NCI-H146 treated with DMSO at 0.1 percent for 48 hours (cell line): ENCODE measurements at regions not wholly inside any gene's neighbourhood (a gene's known extent, or its start where the extent isn't known, plus 50 kb on each side); places are given as distances from the start of the nearest gene placed in this dataset.
"Not testable (repeated sequence)": the region's sequence is repeated elsewhere in the genome, so short reads cannot be mapped to it uniquely, and the experiment has no call there.

Source experiments
- DNase-seq: peaks from one replicate; lab custom pipeline; 2025; ENCODE audit not compliant: unreplicated experiment; lab: John Stamatoyannopoulos, UW

DNA sequence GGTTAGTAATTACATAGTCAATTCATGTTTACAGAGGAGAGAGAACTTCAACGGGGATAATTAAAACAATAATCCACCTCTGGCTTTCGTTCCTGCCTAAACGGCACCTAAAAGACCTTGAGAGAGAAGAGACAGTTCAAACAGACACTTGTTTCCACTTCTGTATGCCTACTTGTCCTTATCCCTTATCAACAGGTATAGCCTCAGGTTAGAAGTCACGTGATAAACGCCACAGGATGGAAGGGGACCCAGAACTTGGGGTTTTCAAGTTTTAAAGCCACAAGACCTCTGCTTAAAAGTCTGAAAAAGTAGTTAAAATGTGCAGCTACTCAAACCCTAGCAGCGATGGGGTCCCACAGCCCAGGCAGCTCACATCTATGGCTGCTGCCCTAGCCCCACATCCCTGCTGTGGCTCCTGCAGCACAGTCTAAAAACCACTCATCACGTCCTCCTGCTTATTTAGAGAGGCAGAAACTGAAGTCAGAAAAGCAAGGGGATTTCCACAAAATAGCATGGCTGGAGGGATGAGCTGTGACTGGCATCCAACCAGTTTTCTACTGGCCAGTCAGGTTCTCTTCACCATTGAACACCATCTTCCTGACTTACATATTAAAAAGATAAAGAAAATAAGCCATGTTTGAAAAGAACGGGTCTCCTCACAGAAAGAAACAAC, 51.2 kb upstream of the SEC16B start:
- DNase-seq, result peak; percentile 87

DNA sequence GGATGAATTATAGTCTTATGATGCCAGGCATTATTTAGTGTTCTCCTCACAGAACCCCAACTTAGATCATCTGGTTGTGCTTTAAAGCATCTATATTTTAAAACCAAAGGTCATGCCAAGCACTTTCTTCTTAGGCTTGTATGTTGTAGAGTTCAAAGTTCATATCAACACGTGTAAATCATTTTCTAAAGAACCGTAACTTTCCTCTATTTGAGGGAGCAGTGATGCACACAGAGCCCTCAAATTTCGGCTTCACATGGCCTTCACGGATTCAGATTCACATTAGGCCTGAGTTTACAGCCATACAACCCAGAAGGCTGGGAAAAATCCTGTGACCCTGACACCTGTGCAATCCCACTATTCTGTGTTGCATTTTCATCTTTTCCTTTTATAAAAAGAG, 52.1 kb upstream of the SEC16B start:
- no peak for DNase-seq

DNA sequence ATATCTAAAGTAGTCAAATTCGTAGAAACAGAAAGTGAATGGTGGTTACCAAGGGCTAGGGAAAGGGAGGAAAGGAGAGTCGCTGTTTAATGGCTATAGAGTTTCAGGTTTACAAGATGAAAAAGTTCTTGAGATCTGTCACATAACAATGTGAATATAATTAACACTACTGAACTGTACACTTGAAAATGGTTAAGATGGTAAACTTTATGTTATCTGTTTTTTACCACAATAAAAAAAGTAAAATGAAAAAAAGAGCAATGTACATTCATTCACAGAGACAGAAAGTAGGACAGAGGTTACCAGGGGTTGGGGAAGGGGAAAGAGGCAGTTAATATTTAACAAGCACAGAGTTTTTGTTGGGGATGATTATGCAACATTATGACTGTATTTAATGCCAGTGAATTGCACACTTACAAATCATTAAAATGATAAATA, 53.3 kb upstream of the SEC16B start:
- DNase-seq, result no peak

- no peak for DNase-seq
These were observed 54.6 kb upstream of the SEC16B start for GRCh38 chr1:178024504-178024903.

GRCh38 chr1:178025613-178026356, 55.9 kb upstream of the SEC16B start:
- no peak for DNase-seq

GRCh38 chr1:178028841-178029481, 59.1 kb upstream of the SEC16B start:
- no peak for DNase-seq

GRCh38 chr1:178030467-178030866, 60.6 kb upstream of the SEC16B start:
- DNase-seq, result no peak

DNA sequence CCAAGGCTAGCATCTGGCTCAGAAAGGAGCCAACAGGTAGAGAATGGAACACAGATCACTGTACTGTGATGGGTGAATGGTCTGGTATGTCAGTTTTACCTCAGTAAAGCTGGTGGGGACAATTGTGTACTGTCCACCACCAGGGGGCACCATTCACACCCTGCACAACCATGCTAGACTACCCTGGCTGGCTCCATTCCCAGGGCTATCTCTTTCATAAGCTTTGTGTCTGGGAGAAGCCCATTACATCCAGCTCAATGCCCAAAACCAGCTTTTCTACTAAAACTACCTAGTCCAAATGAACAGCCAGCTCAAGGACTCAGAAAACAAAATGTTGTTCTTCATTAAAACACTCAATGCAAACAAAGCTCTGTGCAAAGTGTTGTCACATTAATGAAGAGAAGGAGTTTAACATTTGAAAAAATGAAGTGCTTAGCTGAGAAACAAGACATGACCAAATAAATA, 62.0 kb upstream of the RASAL2 start:
- DNase-seq, result peak; percentile 74

DNA sequence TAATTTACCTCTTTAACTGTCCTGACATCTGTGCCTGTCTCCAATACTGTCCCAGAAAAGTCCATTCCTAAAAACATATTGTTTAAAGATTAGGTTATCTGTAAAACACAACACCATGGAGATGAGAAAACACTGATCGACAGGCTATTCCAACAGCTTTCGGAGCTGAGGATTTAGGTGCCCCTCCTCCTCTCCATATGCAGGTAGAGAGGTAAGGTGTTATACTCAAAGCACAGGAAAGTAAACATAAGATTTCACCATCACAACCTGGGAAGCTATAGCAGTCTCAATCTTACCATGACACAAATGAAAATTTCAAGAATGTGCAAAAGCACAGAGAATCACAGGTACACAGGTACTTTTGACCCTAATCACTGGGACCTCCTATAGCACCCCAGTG, 60.9 kb upstream of the RASAL2 start:
- DNase-seq, result no peak

DNA sequence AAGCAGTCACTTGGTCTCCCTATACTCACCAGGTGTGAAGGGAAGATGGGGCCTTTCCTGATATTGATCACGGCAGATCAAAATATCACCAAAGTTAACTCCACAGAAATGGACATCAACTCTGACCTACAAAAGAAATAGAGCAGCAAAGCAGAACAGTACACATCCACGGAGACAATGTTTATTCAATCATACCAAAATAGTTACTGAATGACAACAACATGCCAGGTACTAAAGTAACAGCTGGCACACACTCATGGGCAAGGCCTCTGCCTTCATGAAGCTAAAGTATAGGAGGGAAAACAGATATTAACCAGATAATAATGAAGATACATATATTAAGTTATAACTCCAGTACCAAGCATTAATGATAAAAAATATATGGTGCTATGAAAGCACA, 59.2 kb upstream of the RASAL2 start:
- DNase-seq, result no peak

DNA sequence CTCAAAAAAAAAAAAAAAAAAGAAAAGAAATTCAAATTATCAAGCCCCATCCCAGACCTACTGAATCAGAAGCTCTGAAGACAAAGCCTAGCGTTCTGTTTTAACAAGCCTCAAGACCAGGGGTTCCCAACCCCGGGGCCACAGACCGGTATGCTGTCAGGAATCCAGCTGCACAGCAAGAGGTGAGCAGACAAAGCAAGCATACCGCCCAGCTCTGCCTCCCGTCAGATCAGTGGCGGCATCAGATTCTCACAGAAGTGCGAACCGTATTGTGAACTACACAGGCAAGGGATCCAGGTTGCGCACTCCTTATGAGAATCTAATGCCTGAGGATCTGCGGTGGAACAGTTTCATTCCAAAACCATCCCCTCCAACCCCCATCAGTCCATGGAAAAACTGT, 57.8 kb upstream of the RASAL2 start:
- DNase-seq, result no peak

DNA sequence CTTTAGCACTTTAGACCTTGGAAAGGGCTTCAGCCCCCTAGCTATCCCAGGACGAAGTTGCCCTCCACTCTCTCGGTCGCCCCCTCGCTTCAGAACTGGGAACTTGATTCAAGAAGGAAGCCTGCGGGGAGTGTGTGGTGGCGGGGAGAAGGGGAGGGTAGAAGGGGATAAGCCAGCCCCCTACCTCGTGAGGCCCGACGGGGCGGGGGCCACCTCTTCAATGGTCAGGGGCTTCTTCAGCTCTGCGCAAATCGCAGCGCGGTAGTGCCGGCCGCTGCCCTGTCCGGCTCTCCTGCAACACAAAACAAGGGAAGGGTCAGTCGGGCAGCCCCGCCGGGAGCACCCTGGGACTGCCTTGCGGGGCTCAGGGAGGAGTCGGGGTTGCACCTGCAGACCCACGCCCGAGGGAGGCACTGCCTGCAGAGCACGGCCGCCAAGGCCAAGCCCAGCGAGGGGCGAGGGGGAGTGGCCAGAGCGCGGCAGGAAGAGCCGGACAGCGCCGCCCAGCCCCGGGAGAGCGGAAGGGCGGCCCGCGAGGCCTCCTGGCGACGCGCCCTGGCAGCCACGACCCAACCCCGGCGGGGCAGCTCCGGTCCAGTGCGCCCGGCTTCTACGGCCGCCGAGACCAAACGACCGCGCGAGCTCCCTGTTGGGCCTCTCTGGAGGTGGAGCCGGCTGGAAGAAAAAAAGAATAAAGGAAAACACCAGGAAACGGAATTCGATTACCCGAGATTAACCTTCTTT, 56.2 kb upstream of the RASAL2 start:
- peak; percentile 70 for DNase-seq

DNA sequence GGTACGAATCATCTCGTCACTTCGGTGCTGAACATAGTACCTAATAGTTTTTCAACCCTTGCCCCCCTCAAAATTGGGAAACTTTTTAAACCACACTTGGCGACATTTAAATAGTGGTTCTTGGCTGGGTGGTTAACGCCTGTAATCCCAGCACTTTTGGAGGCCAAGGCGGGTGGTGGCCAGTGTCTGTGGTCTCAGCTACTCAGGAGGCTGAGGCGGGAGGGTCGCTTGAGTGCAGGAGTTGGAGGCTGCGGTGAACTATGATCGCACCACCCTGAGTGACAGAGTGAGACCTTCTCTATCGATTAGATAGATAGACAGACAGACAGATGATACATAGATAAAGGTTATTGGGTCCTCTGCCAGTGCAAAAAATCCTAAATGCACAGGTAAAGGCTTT, 55.5 kb upstream of the RASAL2 start:
- DNase-seq, result no peak

GRCh38 chr1:178039891-178040290, 54.0 kb upstream of the RASAL2 start:
- DNase-seq, result no peak

GRCh38 chr1:178043940-178044339, 50.0 kb upstream of the RASAL2 start:
- not testable (repeated sequence) for DNase-seq
